OCI-LY7 (cell line): ENCODE measurements at regions not wholly inside any gene's neighbourhood (a gene's known extent, or its start where the extent isn't known, plus 50 kb on each side); places are given as distances from the start of the nearest gene placed in this dataset.

Source experiments
- CTCF ChIP-seq: fragments of 200-600 bp; sonication (generic); conservative IDR thresholded peaks from 2 replicates; pipeline ENCODE4 v1.5.1; 2014; ENCODE audit warnings: mild to moderate bottlenecking, antibody characterized with exemption, low read length, moderate library complexity, mixed read lengths
- EZH2phosphoT487 ChIP-seq: fragments of 200-600 bp; sonication (generic); IDR thresholded peaks from 2 replicates; pipeline ENCODE4 v1.6.1; 2018; ENCODE audit warnings: low read depth, borderline replicate concordance, mild to moderate bottlenecking, mixed run types, antibody characterized with exemption, low read length, moderate library complexity, mixed read lengths

- TF ChIP-seq CTCF (no peak), EZH2phosphoT487 (no peak)
Observed at GRCh38 chr5:108505608-108506007, 123.7 kb upstream of the FBXL17 start.
